IMR-90 (cell line): ENCODE measurements at regions not wholly inside any gene's neighbourhood (a gene's known extent, or its start where the extent isn't known, plus 50 kb on each side); places are given as distances from the start of the nearest gene placed in this dataset.

Experiments used
- ATAC-seq: fragments of 200-7000 bp; cut with Tn5 transposase; 2 replicates; pipeline ENCODE4 v1.9.1; 2020; ENCODE audit warnings: low read depth, mild to moderate bottlenecking, moderate library complexity
- BruUV-seq: library from RNA; stranded (reverse); fragments of 400-500 nt; replicated peaks from 2 replicates; lab custom pipeline; 2021; lab: Mats Ljungman, UMichigan
- CTCF ChIA-PET: fragments of 300-600 bp; formaldehyde crosslinking; extraction: SDS; loops from one replicate; lab custom pipeline; 2021; ENCODE audit warnings: antibody characterized with exemption; lab: Yijun Ruan, JAX
- POLR2A ChIA-PET: fragments of 300-600 bp; sonication (Branson Sonifier 250); formaldehyde crosslinking; loops from one replicate; lab custom pipeline; 2022; ENCODE audit warnings: antibody characterized with exemption; ENCODE audit not compliant: unreplicated experiment; lab: Charles Lee
- DNase-seq: peaks from one replicate; pipeline ENCODE4 v3.0.0; 2013
- H2AFZ ChIP-seq: replicated peaks from 2 replicates; pipeline ENCODE3; 2013; ENCODE audit warnings: low read length, mild to moderate bottlenecking; ENCODE audit not compliant: poor library complexity
- H2AK5ac ChIP-seq: 2 replicates; pipeline ENCODE4 v1.6.1; 2013; ENCODE audit warnings: low read depth, low read length, inconsistent platforms
- H2AK9ac ChIP-seq: replicated peaks from 2 replicates; pipeline ENCODE3; 2013; ENCODE audit warnings: mild to moderate bottlenecking, low read depth, low read length, moderate library complexity; ENCODE audit not compliant: poor library complexity
- H2BK120ac ChIP-seq: 2 replicates; pipeline ENCODE4 v1.6.1; 2013; ENCODE audit warnings: low read depth, low read length, inconsistent platforms
- H2BK15ac ChIP-seq: 3 replicates; pipeline ENCODE4 v1.6.1; 2013; ENCODE audit warnings: low read depth, low read length, inconsistent platforms
- H2BK20ac ChIP-seq: 2 replicates; pipeline ENCODE4 v1.6.1; 2013; ENCODE audit warnings: low read depth, mild to moderate bottlenecking, inconsistent platforms, low read length, moderate library complexity
- H2BK5ac ChIP-seq: 2 replicates; pipeline ENCODE4 v1.6.1; 2013; ENCODE audit warnings: mild to moderate bottlenecking, low read depth, low read length, inconsistent platforms; ENCODE audit not compliant: poor library complexity, severe bottlenecking
- H3K14ac ChIP-seq: replicated peaks from 2 replicates; pipeline ENCODE4 v1.6.1; 2013; ENCODE audit warnings: low read depth, low read length, inconsistent platforms
- H3K18ac ChIP-seq: 2 replicates; pipeline ENCODE4 v1.6.1; 2013; ENCODE audit warnings: low read depth, low read length, control low read depth
- H3K23ac ChIP-seq: 2 replicates; pipeline ENCODE4 v1.6.1; 2013; ENCODE audit warnings: low read depth, low read length, inconsistent platforms
- H3K27ac ChIP-seq: 2 replicates; pipeline ENCODE4 v1.5.1; 2013; ENCODE audit warnings: mild to moderate bottlenecking, control low read depth, low read length; ENCODE audit not compliant: insufficient read depth
- H3K27me3 ChIP-seq: 2 replicates; pipeline ENCODE4 v1.6.1; 2013; ENCODE audit warnings: low read length; ENCODE audit not compliant: control insufficient read depth, insufficient read depth
- H3K36me3 ChIP-seq: 2 replicates; pipeline ENCODE4 v1.6.1; 2013; ENCODE audit warnings: low read length, mixed read lengths; ENCODE audit not compliant: control insufficient read depth, insufficient read depth
- H3K4ac ChIP-seq: 2 replicates; pipeline ENCODE4 v1.6.1; 2013; ENCODE audit warnings: low read depth, low read length, inconsistent platforms
- H3K4me1 ChIP-seq: 2 replicates; pipeline ENCODE4 v1.6.1; 2013; ENCODE audit warnings: low read length, mixed read lengths; ENCODE audit not compliant: control insufficient read depth, insufficient read depth
- H3K4me2 ChIP-seq: 2 replicates; pipeline ENCODE4 v1.6.1; 2013; ENCODE audit warnings: low read depth, mild to moderate bottlenecking, control low read depth, low read length, moderate library complexity
- H3K4me3 ChIP-seq: 2 replicates; pipeline ENCODE4 v1.5.1; 2013; ENCODE audit warnings: low read depth, mild to moderate bottlenecking, control low read depth, low read length, moderate library complexity; ENCODE audit not compliant: insufficient read depth
- H3K56ac ChIP-seq: 2 replicates; pipeline ENCODE4 v1.6.1; 2013; ENCODE audit warnings: low read length, inconsistent platforms; ENCODE audit not compliant: insufficient read depth; ENCODE audit errors: extremely low read depth
- H3K79me1 ChIP-seq, 2 experiments: 2 replicates each; pipeline ENCODE4 v1.6.1; 2013; ENCODE audit warnings: low read length in 2 of 2, inconsistent platforms in 1 of 2, low read depth in 1 of 2
- H3K9ac ChIP-seq: 2 replicates; pipeline ENCODE4 v1.6.1; 2013; ENCODE audit warnings: low read depth, low read length, control low read depth
- H3K9me1 ChIP-seq: 2 replicates; pipeline ENCODE4 v1.6.1; 2013; ENCODE audit warnings: low read length, inconsistent platforms; ENCODE audit not compliant: insufficient read depth
- H3K9me3 ChIP-seq: 2 replicates; pipeline ENCODE4 v1.6.1; 2013; ENCODE audit warnings: low read length; ENCODE audit not compliant: control insufficient read depth, insufficient read depth
- H4K20me1 ChIP-seq: 2 replicates; pipeline ENCODE4 v1.6.1; 2013; ENCODE audit warnings: low read length, inconsistent platforms; ENCODE audit not compliant: insufficient read depth
- H4K5ac ChIP-seq: 2 replicates; pipeline ENCODE4 v1.6.1; 2013; ENCODE audit warnings: mild to moderate bottlenecking, low read depth, low read length, control low read depth
- H4K8ac ChIP-seq, 2 experiments: 2 replicates each; pipeline ENCODE4 v1.6.1; 2013; ENCODE audit warnings: low read depth in 2 of 2, low read length in 2 of 2, control low read depth in 1 of 2, inconsistent platforms in 1 of 2
- H4K91ac ChIP-seq: 2 replicates; pipeline ENCODE4 v1.6.1; 2013; ENCODE audit warnings: low read depth, low read length, inconsistent platforms; ENCODE audit not compliant: insufficient read depth
- BHLHE40 ChIP-seq: fragments of 150-350 bp; IDR thresholded peaks from 2 replicates; pipeline ENCODE4 v1.6.1; 2016; ENCODE audit warnings: mild to moderate bottlenecking, low read depth, low read length
- CEBPB ChIP-seq: IDR thresholded peaks from 2 replicates; pipeline ENCODE4 v1.6.1; 2012; ENCODE audit warnings: low read depth, low read length, improper control_type of control experiment
- FOS ChIP-seq: fragments of 150-350 bp; IDR thresholded peaks from 2 replicates; pipeline ENCODE4 v1.6.1; 2016; ENCODE audit warnings: low read depth, low read length
- MAFK ChIP-seq: IDR thresholded peaks from 2 replicates; pipeline ENCODE4 v1.6.1; 2012; ENCODE audit warnings: low read depth, low read length, improper control_type of control experiment
- MAZ ChIP-seq: IDR thresholded peaks from 2 replicates; pipeline ENCODE4 v1.6.1; 2012; ENCODE audit warnings: low read depth, mild to moderate bottlenecking, low read length, improper control_type of control experiment, moderate library complexity, borderline replicate concordance
- MXI1 ChIP-seq: IDR thresholded peaks from 2 replicates; pipeline ENCODE4 v1.6.1; 2012; ENCODE audit warnings: low read depth, mild to moderate bottlenecking, low read length, moderate library complexity, borderline replicate concordance
- NFE2L2 ChIP-seq: fragments of 150-350 bp; IDR thresholded peaks from 2 replicates; pipeline ENCODE4 v1.6.1; 2016; ENCODE audit warnings: low read depth, mild to moderate bottlenecking, low read length
- POLR2A ChIP-seq: IDR thresholded peaks from 2 replicates; pipeline ENCODE4 v1.6.1; 2012; ENCODE audit warnings: mild to moderate bottlenecking, low read depth, low read length
- RAD21 ChIP-seq: IDR thresholded peaks from 2 replicates; pipeline ENCODE4 v1.6.1; 2012; ENCODE audit warnings: low read length, improper control_type of control experiment
- RCOR1 ChIP-seq: IDR thresholded peaks from 2 replicates; pipeline ENCODE4 v1.6.1; 2012; ENCODE audit warnings: mild to moderate bottlenecking, low read length, improper control_type of control experiment; ENCODE audit not compliant: insufficient replicate concordance
- RFX5 ChIP-seq: IDR thresholded peaks from 2 replicates; pipeline ENCODE4 v1.8.0; 2012; ENCODE audit warnings: low read depth, mild to moderate bottlenecking, low read length, moderate library complexity
- SMC3 ChIP-seq: fragments of 150-350 bp; IDR thresholded peaks from 2 replicates; pipeline ENCODE4 v1.6.1; 2016; ENCODE audit warnings: low read depth, mild to moderate bottlenecking, antibody characterized with exemption, low read length, moderate library complexity
- WGBS, 2 experiments: methylation state at CpG; one replicate each; pipeline versions ENCODE4 v1.1.5 to v1.1.7; 2013; ENCODE audit warnings: missing lambda C conversion rate in 2 of 2; ENCODE audit not compliant: insufficient read length in 1 of 2; ENCODE audit errors: extremely low coverage in 2 of 2; 5-methylcytosine and 5-hydroxymethylcytosine counted together
- dilution Hi-C: fragments of 300-500 bp; cut with HindIII; formaldehyde crosslinking; loops from one replicate; pipeline ENCODE4 v1.14.3; 2018; ENCODE audit warnings: low sequenced_read_pairs; ENCODE audit not compliant: unreplicated experiment
- in situ Hi-C: fragments of 300-500 bp; cut with MboI; formaldehyde crosslinking; loops from 3 replicates; pipeline ENCODE4 v1.14.3; 2019; ENCODE audit warnings: low sequenced_read_pairs, inconsistent platforms, mixed read lengths
- intact Hi-C: fragments of 100-400 bp; cut with micrococcal nuclease; formaldehyde crosslinking; loops from 2 replicates; pipeline ENCODE4 v1.10.0; 2022
- TF ChIP-seq, protein P1 (sequence below): fragments of 150-350 bp; IDR thresholded peaks from 2 replicates; pipeline ENCODE4 v1.6.1; 2017; ENCODE audit warnings: mild to moderate bottlenecking, antibody characterized with exemption, low read length, low read depth
- TF ChIP-seq, protein P2 (sequence below): fragments of 150-350 bp; IDR thresholded peaks from 2 replicates; pipeline ENCODE4 v1.6.1; 2016; ENCODE audit warnings: low read depth, mild to moderate bottlenecking, low read length, moderate library complexity, borderline replicate concordance

DNA sequence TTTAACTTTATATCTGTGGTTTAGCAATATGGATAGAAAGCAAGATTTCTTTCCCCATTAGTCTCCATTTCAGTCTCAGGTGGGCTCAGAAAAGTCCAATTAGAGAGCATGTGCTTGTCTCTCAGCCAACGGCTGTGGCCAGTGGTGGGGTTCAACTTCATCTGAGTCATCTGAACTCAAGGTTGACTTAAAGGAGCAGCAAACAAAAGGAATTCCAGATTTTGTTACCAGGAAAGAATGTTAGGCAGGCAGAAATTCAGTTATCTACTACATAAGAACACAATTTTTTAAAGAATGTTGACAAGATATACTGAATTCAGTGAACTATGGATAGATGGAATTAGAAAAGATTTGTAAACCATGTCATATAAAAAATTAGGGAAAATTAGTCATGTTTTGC is 784.1 kb downstream of the MAT2B start:
- DNase-seq (peak; percentile 21), ATAC-seq (no peak)
- dilution Hi-C loops (no loop called here), in situ Hi-C loops (no loop called here), intact Hi-C loops (no loop called here)
- Histone ChIP-seq H2BK120ac (no peak overlapping the region), H3K27me3 (no peaks in the 10 kb centered on the region), H3K4me2 (no peak overlapping the region), H2BK5ac (no peak overlapping the region), H2AK5ac (no peak overlapping the region), H4K5ac (no peak overlapping the region), H3K4ac (no peak overlapping the region), H4K8ac (no peak overlapping the region), H3K36me3 (no peaks in the 10 kb centered on the region), H3K18ac (no peak overlapping the region), H3K79me1 (no peaks in the 10 kb centered on the region), H4K20me1 (no peaks in the 10 kb centered on the region), H3K23ac (no peak overlapping the region), H3K4me3 (no peak overlapping the region), H3K14ac (no peak overlapping the region), H2AFZ (no peak overlapping the region), H3K9me3 (no peaks in the 10 kb centered on the region), H3K9ac (no peak overlapping the region), H3K27ac (no peak overlapping the region), H2AK9ac (no peak overlapping the region), H4K91ac (no peak overlapping the region), H3K4me1 (no peaks in the 10 kb centered on the region), H2BK20ac (no peak overlapping the region), H2BK15ac (no peak overlapping the region), H3K56ac (no peak overlapping the region), H3K9me1 (no peaks in the 10 kb centered on the region)
- WGBS, 2 experiments, result no CpG with 5 or more reads among the region's 1 CpG
- TF ChIP-seq POLR2A (no peak), MAZ (no peak), NFE2L2 (no peak), MXI1 (no peak), RCOR1 (no peak), SMC3 (no peak), RAD21 (no peak), BHLHE40 (no peak), FOS (no peak), RFX5 (no peak), CEBPB (no peak), MAFK (no peak)
- TF ChIP-seq, protein P1, sequence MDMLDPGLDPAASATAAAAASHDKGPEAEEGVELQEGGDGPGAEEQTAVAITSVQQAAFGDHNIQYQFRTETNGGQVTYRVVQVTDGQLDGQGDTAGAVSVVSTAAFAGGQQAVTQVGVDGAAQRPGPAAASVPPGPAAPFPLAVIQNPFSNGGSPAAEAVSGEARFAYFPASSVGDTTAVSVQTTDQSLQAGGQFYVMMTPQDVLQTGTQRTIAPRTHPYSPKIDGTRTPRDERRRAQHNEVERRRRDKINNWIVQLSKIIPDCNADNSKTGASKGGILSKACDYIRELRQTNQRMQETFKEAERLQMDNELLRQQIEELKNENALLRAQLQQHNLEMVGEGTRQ, result no peak
- TF ChIP-seq, protein P2, sequence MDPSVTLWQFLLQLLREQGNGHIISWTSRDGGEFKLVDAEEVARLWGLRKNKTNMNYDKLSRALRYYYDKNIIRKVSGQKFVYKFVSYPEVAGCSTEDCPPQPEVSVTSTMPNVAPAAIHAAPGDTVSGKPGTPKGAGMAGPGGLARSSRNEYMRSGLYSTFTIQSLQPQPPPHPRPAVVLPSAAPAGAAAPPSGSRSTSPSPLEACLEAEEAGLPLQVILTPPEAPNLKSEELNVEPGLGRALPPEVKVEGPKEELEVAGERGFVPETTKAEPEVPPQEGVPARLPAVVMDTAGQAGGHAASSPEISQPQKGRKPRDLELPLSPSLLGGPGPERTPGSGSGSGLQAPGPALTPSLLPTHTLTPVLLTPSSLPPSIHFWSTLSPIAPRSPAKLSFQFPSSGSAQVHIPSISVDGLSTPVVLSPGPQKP, result no peak
- ChIA-PET POLR2A (no interaction called here), CTCF (interaction anchor here (0.7 kb wide), 1 partner anchor 78 kb away, joined by 3 read pairs; no protein-coding TSS in a partner anchor)
- BruUV-seq, result no TSS peak
